HG03457 (cell line): ENCODE measurements at regions not wholly inside any gene's neighbourhood (a gene's known extent, or its start where the extent isn't known, plus 50 kb on each side); places are given as distances from the start of the nearest gene placed in this dataset.

Source experiments
- ATAC-seq: cut with Tn5 transposase; IDR thresholded peaks from one replicate; pipeline ENCODE4 v1.9.1; 2021; ENCODE audit warnings: moderate number of reproducible peaks; ENCODE audit not compliant: unreplicated experiment

DNA sequence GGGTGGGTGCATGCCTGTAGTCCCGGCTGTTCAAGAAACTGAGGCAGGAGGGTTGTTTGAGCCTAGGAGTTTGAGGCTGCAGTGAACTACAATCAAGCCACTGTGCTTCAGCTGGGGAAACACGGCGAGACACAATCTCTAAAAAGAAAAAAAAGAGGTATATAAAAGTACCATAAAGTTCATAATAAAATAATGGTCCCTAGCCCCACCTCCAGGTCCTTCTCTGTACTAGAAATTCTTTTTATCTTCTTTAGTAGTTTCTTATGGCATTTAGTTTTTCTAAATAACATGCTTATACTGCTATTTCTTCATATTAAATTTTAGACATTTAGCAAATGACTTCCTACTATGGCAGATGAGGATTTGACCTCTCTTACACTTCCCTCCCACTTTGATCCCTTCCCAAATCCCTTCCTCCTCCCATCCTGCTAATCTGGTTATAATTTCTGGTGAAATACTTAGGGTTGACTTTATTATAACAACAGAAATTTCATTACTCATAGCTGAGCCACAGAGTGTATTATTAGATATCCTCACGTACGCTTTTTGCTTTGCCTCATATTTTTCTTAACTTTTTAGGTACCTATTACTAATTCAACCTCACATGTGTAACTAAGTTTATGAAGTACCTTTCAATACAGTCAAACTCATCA is 94.7 kb downstream of the SLC41A2 start:
- no peak for ATAC-seq

DNA sequence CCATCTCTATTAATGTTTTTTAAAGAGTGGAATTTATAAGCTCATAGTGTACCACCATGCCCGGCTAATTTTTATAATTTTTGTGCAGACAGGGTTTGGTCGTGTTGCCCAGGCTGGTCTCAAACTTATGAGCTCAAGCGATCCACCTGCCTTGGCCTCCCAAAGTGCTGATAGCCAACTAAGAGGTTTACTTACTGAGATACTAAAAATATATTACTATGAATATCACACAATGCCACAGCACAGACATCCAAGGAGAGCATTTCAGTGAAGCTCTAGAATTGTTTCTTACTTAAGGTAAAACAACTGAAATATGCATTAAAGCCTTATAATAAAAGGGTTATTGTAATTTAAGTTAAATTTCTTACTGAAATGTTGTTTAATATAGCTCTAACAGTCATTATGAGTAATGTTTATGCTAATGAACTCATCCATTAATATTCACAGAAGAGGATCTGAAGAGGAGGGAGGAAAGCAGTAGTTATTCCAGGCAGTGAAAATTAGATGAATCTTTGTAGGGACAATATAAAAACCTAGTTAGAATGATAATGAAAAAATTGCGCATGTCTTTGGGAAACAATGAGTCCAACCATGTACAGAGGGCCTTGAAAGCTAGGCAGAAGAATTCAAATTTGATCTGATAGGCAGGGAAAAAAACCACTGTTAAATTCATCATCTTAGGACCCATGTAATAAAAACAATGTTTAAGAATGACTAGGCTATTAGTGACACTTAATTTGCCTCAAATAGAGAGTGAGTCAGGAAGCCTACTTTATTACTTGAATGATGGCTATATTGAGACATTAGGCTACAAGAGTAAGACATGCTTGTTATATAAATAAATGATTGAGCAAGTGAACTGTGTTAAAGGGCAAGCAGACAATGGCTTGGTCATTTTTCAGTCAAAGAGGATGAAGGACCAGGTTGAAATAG is 99.2 kb downstream of the SLC41A2 start:
- ATAC-seq, result no peak

DNA sequence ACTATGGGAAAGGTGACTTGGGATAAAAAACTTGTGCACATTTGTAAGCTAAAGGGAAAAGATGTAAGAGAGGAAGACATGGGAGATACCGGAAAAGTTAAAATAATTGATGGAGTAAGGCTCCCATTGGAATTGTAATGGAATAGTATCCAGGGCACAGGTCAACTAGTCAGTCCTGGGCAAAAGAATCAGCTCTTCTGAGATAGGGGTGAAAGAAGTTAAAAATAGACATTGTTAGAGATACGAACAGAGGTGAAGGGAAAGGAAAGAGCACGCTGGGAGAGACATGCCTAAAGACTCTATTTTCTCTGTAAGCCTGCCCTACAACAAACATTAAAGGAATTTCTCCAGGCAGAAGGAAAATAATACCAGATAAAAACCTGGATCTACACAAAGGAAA is 101.6 kb downstream of the SLC41A2 start:
- no peak for ATAC-seq

DNA sequence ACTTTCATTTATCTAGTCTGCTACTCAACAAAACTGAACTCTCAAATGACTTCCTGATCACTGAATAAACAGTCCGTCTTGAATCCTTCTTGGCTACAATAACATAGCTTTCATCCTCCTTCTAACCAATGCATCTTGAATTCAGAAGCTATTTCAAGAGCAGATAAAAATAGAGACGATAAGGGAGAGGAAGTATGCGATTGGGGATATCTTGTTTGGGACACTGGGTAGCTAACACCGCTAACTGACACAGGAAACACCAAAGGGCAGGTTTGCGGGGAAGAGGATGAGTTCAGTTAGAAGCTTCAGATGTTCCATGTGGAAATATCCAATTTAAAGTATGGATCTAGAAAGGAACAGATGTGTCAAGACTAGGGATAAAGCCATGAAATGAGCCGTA is 102.5 kb downstream of the SLC41A2 start:
- no peak for ATAC-seq

DNA sequence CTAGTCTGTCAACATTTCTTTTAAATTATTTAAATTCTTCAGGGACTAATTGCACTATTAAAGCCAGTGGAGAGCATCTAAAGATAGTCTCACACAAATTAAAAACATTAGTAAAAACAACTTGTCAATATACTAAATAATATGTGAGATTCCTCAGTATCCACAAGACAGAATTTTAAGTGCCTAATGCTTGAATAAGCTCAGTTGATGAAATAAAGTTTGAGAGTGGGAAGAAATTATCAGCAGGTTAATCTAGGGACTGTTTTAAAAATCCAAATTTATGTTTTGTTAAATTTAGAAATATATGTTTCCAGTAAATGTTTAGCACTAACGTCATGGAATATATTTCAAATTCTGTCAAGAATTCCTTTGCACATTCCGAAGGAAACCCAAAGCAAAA is 105.2 kb downstream of the SLC41A2 start:
- ATAC-seq, result no peak

DNA sequence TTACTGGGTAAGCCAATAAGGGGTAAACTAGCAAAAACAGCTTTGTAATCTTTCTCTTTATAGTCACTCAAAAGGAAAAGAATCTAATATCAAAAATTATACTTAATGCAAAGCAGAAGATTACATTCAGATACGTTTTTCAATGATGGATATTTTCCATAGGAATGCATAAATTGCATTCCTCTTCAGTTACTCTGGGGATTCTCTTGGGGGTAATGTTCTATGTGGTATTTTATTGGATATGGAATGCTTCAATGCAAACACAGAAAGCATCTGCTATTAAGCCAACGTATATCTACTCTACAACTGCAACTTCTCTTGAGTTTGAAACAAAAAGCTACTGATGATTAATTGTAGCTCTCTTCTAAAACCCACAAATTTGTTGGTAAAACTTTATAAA is 106.0 kb downstream of the SLC41A2 start:
- no peak for ATAC-seq

DNA sequence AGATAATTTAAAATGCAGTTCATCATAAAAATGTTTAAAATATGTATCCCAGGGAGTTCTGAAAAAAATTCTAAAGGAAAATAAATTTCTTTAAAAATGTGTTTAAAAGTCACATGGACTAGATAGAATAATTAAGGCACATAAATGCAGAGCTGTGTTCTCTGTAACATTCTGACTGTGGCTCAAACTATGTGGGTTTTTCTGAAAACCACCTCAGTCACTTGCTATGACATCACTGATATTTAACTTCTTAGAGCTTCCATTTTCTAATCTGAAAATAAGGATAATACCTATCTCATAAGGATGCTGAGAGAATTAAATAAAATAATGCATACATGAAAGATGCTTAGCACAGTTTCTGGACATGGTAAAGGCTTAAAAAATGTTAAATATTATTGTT is 107.3 kb downstream of the SLC41A2 start:
- no peak for ATAC-seq

DNA sequence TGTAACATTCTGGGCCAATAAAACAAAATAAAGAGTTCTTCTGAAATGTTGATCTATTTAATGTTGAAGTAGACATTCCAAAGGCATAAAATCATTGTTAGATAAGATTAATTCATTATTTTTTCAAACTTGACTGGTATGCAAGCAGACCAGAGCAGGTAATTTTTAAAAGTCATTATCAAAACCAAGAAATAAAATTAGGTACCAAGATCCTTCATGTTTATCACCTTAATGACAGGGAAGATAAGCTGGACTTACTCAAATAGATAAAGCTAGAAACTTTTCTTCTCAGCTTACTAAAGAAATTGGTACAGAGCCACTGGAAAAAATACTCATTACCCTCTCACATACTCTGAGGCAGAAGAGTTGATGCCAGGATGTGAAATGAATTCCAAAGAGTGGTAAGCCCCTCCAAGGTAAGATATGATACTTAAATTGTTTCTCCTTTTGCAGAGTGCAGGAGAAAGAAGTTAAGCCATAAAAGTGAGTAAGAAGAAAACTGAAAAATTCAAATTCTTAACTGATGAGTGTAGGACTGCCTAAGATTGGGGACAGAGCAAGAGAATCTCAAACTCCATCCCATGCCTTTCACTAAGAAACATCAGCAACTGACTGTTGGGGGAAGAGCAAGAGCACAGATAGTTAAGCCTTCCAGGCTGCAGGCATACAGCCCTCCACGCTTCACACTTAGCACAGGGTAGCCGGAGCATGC is 111.9 kb downstream of the SLC41A2 start:
- no peak for ATAC-seq

DNA sequence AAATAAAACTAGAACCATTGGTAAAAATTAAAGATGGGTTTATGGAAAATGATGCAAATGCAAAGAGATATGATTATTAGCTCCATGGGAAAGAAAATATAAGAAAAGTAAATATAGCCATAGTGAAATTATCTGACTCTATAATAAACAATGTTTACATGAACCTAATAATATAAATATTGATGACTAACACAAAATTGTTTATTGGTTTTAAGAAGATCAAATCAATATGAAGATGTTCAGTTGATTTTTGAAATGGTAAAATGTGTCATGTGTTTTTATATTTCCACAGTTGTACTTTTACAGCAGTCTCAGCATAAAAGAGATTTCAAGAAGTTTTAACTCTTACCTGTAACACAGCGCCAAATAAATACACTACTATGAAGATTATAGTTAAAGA is 114.0 kb downstream of the SLC41A2 start:
- no peak for ATAC-seq

DNA sequence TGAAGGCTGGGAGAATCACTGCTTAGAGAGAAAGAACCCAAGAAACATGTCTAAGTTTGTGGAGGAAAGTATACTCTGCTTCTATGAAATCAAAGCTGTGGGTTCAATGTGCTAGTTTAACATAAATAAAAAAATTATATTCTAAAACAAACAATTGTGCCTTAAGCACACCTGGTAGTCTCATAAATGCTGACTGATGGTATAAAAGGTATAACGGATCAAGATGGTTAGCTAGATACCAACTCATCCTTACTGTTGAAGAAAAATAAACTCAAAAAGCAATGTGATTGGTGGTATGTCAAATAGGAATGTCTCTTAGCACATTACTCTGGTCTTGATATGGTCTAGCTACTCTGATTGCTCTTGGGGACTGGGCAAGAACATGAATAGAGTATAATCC is 117.8 kb downstream of the SLC41A2 start:
- ATAC-seq, result no peak

DNA sequence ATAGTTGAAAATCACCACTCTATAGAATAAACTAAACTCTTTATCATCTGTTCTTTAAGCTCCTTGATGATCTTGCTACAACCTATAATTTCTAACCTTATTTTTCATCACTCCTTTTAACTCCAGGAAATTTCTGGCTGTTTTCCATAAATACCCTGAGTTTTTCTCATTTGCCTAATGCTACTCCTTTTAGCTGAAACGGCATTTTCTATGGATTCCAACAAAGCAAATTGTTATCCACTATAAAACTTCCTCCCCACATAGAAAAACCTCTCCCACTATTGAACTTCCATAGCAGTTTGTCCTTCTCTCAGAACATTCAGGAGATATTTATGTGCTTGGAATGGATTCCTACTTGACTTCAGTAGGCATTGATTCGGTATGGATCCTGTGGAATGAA is 122.8 kb downstream of the SLC41A2 start:
- no peak for ATAC-seq

DNA sequence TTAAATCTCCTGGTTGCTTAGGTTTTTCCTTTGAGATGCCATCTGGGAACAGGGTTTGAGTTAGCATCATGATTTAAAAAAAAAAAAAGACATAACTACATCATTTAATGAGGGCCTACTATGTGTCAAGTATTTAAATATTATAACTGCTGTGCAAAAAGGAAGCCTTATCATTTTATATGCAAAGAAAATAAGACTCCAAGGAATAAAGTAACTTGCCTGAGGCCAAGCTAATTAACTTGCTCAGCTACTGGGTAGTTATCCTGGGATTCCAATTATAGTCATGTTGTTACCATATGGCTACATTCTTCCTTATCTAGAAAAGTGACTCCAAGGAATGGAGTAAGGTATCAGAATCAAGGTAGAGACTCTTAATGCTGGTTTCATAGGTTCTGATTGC is 123.5 kb downstream of the SLC41A2 start:
- no peak for ATAC-seq

DNA sequence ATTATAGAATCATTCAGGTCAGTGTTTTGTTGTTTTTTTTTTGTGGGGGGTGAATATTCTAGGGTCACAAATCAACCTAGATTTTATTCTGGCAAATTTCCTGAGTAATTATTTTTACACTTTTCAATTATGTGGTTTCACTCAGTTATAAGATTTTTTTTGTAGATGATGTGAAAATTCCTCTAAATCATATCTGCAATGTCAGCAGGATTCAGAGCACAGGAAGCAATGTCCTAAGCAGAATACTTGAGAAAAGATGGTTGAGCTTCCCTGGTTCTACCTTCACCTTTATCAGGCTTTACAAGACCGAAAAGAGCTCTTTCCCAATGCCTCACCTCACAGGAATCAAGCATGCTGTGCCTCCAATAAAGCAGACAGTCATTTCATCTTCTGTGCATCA is 124.3 kb downstream of the SLC41A2 start:
- no peak for ATAC-seq

DNA sequence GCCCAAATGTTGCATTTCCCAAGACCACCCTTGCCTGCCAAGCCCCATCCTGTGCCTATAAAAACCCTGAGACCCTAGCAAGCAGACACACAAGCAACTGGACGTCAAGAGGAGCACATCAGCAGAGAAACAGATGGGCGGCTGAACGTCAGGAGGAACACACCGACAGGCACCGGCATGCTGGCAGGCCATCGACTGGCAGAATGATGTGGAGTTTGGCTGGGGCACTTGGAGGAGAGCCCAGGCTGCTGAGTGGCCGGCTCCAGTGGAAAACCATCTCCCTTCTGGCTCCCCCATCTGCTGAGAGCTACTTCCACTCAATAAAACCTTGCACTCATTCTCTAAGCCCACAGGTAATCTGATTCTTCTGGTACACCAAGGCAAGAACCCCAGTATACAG is 130.1 kb downstream of the SLC41A2 start:
- ATAC-seq, result no peak

DNA sequence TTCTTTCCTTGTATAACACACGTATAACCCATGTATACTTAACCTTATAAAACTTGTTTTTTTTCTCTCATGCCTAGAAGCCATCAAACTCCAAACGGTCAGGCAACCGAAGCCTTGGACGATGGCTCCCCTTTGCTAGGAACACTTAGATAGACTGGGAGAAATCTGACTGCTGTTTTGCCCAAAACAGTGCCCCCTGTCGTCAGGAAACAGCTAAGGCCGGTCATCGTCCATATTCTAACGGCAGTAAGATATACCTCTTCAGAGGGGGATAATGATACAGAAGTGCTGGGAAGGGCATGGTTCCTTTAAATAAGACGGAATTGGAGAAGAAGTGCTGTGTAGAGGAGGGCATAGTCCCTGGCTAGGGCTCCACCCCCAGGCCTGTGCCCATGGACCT is 130.5 kb downstream of the SLC41A2 start:
- ATAC-seq, result no peak

DNA sequence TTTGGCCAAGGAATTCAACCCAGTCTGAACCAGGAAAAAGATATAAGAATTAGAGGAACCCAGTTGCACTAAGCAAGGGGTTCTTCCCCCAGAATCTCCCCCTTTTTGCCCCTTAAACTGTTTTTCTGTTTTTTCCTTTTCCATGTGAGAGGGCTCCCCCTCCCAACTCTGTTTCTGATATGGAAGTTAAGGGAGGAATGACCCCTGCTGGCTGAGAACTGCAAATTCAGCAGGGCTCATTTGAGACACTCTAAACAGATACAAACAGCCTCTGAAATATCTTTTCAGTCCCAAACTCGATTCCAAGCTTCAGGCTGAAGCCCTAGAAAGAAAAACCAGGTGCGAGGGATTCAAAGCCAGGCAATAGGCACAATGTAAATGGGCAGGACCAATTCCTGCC is 132.7 kb downstream of the SLC41A2 start:
- no peak for ATAC-seq

DNA sequence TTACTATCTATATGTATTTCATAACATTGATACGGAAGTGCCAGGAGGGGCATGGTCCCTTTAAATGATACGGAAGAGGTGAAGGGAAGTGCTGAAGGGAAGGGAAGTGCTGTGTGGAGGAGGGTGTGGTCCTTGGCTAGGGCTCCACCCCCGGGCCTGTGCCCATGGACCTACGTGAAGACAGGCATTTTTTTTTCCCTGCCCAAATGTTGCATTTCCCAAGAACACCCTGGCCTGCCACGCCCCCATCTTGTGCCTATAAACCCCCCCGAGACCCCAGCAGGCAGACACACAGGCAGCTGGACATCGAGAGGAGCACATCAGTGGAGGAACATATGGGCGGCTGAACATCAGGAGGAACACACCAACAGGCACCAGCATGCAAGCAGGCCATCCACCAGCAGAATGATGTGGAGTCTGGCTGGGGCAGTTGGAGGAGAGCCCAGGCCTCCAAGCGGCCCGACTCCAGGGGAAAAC is 134.1 kb downstream of the SLC41A2 start:
- no peak for ATAC-seq

DNA sequence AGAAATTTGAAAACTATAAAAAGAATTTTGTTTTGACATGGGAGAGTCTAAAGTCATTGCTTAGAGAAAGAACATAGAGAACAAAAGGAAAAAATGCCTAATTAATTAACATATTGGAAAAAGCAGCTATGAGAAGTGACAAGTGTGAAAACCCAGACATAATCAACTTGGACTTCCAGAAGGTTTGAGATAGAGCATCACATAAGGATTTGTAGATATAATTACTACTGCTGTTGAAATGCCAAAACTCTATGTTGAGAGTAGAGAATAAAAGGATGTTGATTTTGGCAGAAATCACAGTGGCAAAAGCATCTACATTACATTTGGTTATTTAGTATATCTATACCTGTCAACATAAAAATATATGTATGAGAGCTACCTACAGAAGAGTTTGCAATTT is 135.1 kb downstream of the SLC41A2 start:
- no peak for ATAC-seq

DNA sequence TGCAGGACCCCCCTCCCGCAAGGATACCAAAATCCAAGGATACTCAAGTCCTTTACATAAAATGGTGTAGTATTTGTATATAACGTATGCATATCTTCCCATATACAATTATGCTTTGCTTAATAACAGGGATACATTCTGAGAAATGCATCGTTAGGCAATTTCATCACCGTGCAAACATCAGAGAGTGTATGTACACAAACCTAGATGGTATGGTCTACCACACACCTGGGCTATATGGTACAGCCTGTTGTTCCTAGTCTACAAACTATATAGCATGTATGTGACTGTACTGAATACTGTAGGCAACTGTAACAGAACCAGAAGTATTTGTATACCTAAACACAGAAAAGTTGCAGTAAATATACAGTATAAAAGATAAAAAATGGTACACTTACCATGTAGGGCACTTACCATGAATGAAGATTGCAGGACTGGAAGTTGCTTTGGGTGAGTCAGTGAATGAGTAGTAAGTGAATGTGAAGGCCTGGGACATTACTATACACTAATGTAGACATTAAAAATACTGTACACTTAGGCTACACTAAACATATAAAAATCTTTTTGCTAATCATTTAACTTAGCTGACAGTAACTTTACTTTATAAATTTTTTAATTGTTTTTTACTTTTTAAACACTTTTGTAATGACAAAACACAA is 141.1 kb downstream of the SLC41A2 start:
- ATAC-seq, result no peak

DNA sequence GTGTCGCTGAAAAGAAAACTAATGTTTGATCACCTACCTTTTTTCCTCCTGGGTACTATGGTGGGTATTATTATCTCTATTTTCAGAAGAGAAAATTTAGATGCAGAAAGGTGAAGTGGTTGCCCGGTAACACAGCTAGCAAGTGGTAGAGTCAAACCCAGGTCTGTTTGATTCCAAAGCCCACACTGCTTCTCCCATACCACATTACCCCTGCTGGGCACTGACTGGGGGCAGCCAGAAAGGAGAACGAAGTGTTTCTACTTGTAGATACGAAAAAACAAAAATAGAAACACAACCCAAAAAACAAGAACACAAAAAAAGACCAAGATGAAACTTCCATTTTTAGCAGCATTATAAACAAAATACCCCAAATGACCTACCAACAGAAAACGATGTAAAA is 142.2 kb downstream of the SLC41A2 start:
- ATAC-seq, result no peak

DNA sequence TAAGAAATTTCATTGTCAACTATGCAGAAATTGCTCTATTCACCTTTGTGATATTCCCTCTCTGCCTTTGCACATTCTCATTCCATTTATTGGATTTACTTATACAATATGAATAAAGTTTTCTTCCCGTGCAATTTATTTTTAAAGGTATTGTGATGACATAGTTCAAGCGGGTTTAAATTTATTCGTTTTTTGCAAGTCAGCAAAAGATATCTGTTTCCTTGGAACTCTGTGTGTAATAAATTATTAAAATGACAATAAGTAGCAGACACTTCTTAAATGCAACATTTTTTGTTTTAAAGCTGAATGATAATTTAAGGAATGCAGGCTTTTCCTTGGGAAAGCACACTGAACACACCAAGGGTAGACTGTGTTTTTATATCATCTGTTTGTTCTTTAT is 143.1 kb downstream of the SLC41A2 start:
- no peak for ATAC-seq
